HTR-8/SVneo (cell line): ENCODE measurements at regions not wholly inside any gene's neighbourhood (a gene's known extent, or its start where the extent isn't known, plus 50 kb on each side); places are given as distances from the start of the nearest gene placed in this dataset.

Experiments used
- DNase-seq: peaks from one replicate; pipeline ENCODE4 v3.0.0; 2011; ENCODE audit warnings: low spot score, mixed read lengths; ENCODE audit not compliant: insufficient read length
- FAIRE-seq: peaks from 2 replicates; lab custom pipeline; 2011; peaks lifted over from hg19 to GRCh38; lab: Jason Lieb, UNC

- FAIRE-seq (no peak), DNase-seq (no peak)
Observed at GRCh38 chr11:64456509-64457320, 97.8 kb downstream of the RPS6KA4 start.

GRCh38 chr11:64457416-64458010 is 98.2 kb upstream of the SLC22A11 start:
- DNase-seq: no peak
- FAIRE-seq: no peak

- peak; percentile 45 for DNase-seq
- no peak for FAIRE-seq
Observed at GRCh38 chr11:64458997-64459396, 96.7 kb upstream of the SLC22A11 start.

GRCh38 chr11:64459609-64460008 is 96.1 kb upstream of the SLC22A11 start:
- no peak for DNase-seq
- no peak for FAIRE-seq

- no peak for DNase-seq
- FAIRE-seq: no peak
Observed at GRCh38 chr11:64461081-64461480, 94.7 kb upstream of the SLC22A11 start.

GRCh38 chr11:64466115-64466718 is 89.5 kb upstream of the SLC22A11 start:
- FAIRE-seq: no peak
- no peak for DNase-seq

GRCh38 chr11:64469288-64469687 is 86.5 kb upstream of the SLC22A11 start:
- DNase-seq (no peak), FAIRE-seq (no peak)

- DNase-seq (no peak), FAIRE-seq (no peak)
Observed at GRCh38 chr11:64472593-64473455, 82.9 kb upstream of the SLC22A11 start.

GRCh38 chr11:64474680-64475079 is 81.1 kb upstream of the SLC22A11 start:
- no peak for FAIRE-seq
- no peak for DNase-seq

- FAIRE-seq (no peak), DNase-seq (no peak)
Observed at GRCh38 chr11:64475145-64475544, 80.6 kb upstream of the SLC22A11 start.

- no peak for FAIRE-seq
Observed at GRCh38 chr11:64476881-64477280, 78.9 kb upstream of the SLC22A11 start.

GRCh38 chr11:64477675-64478074 is 78.1 kb upstream of the SLC22A11 start:
- no peak for DNase-seq
- no peak for FAIRE-seq

More at GRCh38 chr11:64476881-64477280, 78.9 kb upstream of the SLC22A11 start:
- DNase-seq: no peak

GRCh38 chr11:64482588-64482987 is 73.2 kb upstream of the SLC22A11 start:
- FAIRE-seq: no peak
- DNase-seq: no peak

- DNase-seq: no peak
- no peak for FAIRE-seq
Observed at GRCh38 chr11:64484191-64485022, 71.3 kb upstream of the SLC22A11 start.

GRCh38 chr11:64485074-64485473 is 70.7 kb upstream of the SLC22A11 start:
- DNase-seq: no peak

GRCh38 chr11:64489831-64490441 is 65.8 kb upstream of the SLC22A11 start:
- peak; percentile 72 for DNase-seq
- no peak for FAIRE-seq

More at GRCh38 chr11:64485074-64485473, 70.7 kb upstream of the SLC22A11 start:
- no peak for FAIRE-seq

- DNase-seq (no peak), FAIRE-seq (no peak)
Observed at GRCh38 chr11:64490562-64491216, 65.1 kb upstream of the SLC22A11 start.

- no peak for FAIRE-seq
- no peak for DNase-seq
Observed at GRCh38 chr11:64492561-64492960, 63.2 kb upstream of the SLC22A11 start.

- FAIRE-seq (no peak), DNase-seq (no peak)
Observed at GRCh38 chr11:64498136-64498535, 57.6 kb upstream of the SLC22A11 start.
